ENCODE measurements at regions not wholly inside any gene's neighbourhood (a gene's known extent, or its start where the extent isn't known, plus 50 kb on each side); places are given as distances from the start of the nearest gene placed in this dataset.
"Not testable (repeated sequence)": the region's sequence is repeated elsewhere in the genome, so short reads cannot be mapped to it uniquely, and the experiment has no call there.

DNA sequence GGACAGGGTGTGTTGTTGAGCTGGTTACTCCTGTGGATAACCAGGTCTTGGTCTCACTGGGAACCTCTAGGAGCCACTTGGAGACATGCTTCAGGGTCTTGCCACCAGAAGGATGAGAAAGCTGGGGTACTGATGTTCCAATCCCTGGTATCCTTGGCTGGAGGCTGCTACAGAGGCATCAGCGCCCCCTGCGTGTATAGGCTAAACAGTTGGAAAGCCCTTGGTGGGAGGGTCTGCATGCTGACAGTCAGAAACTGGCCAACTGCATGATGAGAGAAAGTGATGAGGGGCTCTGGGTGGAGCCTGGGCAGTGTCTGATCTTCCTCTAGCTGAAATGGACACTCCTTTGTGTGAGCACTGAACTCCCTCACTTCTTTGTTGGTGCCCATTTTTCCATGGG lies 536.9 kb downstream of the XYLT1 start:
- H3K4me1 ChIP-seq: no peaks in the 10 kb centered on the region
- no peak for DNase-seq
- no peak overlapping the region for H3K4me3 ChIP-seq
- no peaks in the 10 kb centered on the region for H3K9me3 ChIP-seq
- no peak for TF ChIP-seq POLR2A (IDR thresholded peaks at IDR 0.05)
- TF ChIP-seq, protein P1, sequence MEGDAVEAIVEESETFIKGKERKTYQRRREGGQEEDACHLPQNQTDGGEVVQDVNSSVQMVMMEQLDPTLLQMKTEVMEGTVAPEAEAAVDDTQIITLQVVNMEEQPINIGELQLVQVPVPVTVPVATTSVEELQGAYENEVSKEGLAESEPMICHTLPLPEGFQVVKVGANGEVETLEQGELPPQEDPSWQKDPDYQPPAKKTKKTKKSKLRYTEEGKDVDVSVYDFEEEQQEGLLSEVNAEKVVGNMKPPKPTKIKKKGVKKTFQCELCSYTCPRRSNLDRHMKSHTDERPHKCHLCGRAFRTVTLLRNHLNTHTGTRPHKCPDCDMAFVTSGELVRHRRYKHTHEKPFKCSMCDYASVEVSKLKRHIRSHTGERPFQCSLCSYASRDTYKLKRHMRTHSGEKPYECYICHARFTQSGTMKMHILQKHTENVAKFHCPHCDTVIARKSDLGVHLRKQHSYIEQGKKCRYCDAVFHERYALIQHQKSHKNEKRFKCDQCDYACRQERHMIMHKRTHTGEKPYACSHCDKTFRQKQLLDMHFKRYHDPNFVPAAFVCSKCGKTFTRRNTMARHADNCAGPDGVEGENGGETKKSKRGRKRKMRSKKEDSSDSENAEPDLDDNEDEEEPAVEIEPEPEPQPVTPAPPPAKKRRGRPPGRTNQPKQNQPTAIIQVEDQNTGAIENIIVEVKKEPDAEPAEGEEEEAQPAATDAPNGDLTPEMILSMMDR (IDR thresholded peaks at IDR 0.05): no peak
- H3K27me3 ChIP-seq: no peaks in the 10 kb centered on the region
- H3K27ac ChIP-seq: no peak overlapping the region
- H3K36me3 ChIP-seq: no peaks in the 10 kb centered on the region

GRCh38 chr16:16934660-16935059 lies 536.1 kb downstream of the XYLT1 start:
- DNase-seq: no peak
- Histone ChIP-seq H3K36me3 (no peaks in the 10 kb centered on the region), H3K27ac (no peak overlapping the region), H3K27me3 (no peaks in the 10 kb centered on the region), H3K4me3 (no peak overlapping the region), H3K9me3 (no peaks in the 10 kb centered on the region), H3K4me1 (no peaks in the 10 kb centered on the region)
- TF ChIP-seq POLR2A (IDR thresholded peaks at IDR 0.05): no peak
- TF ChIP-seq, protein P1 (IDR thresholded peaks at IDR 0.05): no peak

- H3K36me3 ChIP-seq, H3K4me3 ChIP-seq, DNase-seq, H3K4me1 ChIP-seq, H3K27me3 ChIP-seq, H3K9me3 ChIP-seq, H3K27ac ChIP-seq: not testable (repeated sequence)
Measured at GRCh38 chr16:16935909-16936308, 534.9 kb downstream of the XYLT1 start.

DNA sequence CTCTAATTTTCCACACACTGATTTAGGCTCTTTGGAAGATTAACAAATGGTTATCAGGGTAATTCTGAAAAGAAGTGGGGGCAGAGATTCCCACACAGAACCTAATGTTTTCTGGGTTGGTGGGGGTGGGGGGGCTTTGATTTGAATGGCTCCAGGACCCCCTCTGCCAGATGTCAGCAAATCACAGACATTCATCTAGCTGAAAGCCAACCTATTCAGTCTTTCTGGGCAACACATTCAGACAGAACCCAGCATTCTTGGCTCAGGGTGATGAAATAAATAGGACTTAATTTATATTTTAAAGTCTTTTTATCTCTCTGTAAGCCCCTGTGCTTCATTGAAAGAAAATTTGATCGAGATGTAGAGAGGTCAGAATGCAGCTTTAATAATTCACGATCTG lies 533.2 kb downstream of the XYLT1 start:
- H3K36me3 ChIP-seq: no peaks in the 10 kb centered on the region
- H3K9me3 ChIP-seq: no peaks in the 10 kb centered on the region
- no peaks in the 10 kb centered on the region for H3K27me3 ChIP-seq
- H3K27ac ChIP-seq: no peak overlapping the region
- no peaks in the 10 kb centered on the region for H3K4me1 ChIP-seq
- TF ChIP-seq, protein P1 (IDR thresholded peaks at IDR 0.05): no peak
- no peak for TF ChIP-seq POLR2A (IDR thresholded peaks at IDR 0.05)
- no peak for DNase-seq
- no peak overlapping the region for H3K4me3 ChIP-seq

GRCh38 chr16:16938009-16938408 lies 532.8 kb downstream of the XYLT1 start:
- no peaks in the 10 kb centered on the region for H3K4me1 ChIP-seq
- H3K27ac ChIP-seq: no peak overlapping the region
- no peak overlapping the region for H3K4me3 ChIP-seq
- TF ChIP-seq, protein P1 (IDR thresholded peaks at IDR 0.05): no peak
- TF ChIP-seq POLR2A (IDR thresholded peaks at IDR 0.05): no peak
- no peaks in the 10 kb centered on the region for H3K9me3 ChIP-seq
- H3K36me3 ChIP-seq: no peaks in the 10 kb centered on the region
- no peaks in the 10 kb centered on the region for H3K27me3 ChIP-seq
- DNase-seq: no peak

DNA sequence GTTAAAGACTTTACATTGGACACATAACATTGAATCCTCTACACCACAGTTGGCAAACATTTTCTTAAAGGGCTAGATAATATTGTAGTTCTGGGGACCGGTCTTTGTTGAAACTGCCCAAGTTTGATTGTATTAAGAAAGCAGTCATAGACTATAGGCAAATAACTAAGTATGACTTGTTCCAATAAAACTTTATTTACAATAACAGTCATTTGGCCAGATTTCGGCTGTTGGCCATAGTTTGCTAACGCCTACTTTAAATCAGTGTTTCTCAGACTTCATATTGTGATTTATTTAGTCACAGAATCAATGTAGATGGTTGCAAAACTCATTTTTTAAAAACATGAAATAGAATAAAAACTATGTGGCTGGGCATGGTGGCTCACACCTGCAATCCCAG lies 531.8 kb downstream of the XYLT1 start:
- no peak overlapping the region for H3K27ac ChIP-seq
- H3K4me1 ChIP-seq: no peaks in the 10 kb centered on the region
- TF ChIP-seq, protein P1 (IDR thresholded peaks at IDR 0.05): no peak
- no peak for TF ChIP-seq POLR2A (IDR thresholded peaks at IDR 0.05)
- DNase-seq: no peak
- no peaks in the 10 kb centered on the region for H3K9me3 ChIP-seq
- no peaks in the 10 kb centered on the region for H3K36me3 ChIP-seq
- H3K4me3 ChIP-seq: no peak overlapping the region
- no peaks in the 10 kb centered on the region for H3K27me3 ChIP-seq
